H9 (cell line): ENCODE measurements at regions not wholly inside any gene's neighbourhood (a gene's known extent, or its start where the extent isn't known, plus 50 kb on each side); places are given as distances from the start of the nearest gene placed in this dataset.
A peak's percentile ranks its signal among the peaks of the same experiment; 100 is the strongest.

Source experiments
- DNase-seq: peaks from one replicate; pipeline ENCODE4 v3.0.0-alpha.2; 2017
- H2AFZ ChIP-seq: one replicate; pipeline ENCODE4 v1.6.1; 2013; ENCODE audit warnings: mild to moderate bottlenecking, low read length, control low read depth, moderate library complexity
- H2AK5ac ChIP-seq: 2 replicates; pipeline ENCODE4 v1.6.1; 2013; ENCODE audit warnings: low read length, control low read depth, mixed read lengths; ENCODE audit not compliant: insufficient read length
- H2BK120ac ChIP-seq: one replicate; pipeline ENCODE4 v1.6.1; 2013; ENCODE audit warnings: low read depth, mild to moderate bottlenecking, low read length, control low read depth, inconsistent platforms; ENCODE audit not compliant: poor library complexity, severe bottlenecking
- H2BK12ac ChIP-seq: 2 replicates; pipeline ENCODE4 v1.6.1; 2013; ENCODE audit warnings: low read length, control low read depth, mixed read lengths, low read depth; ENCODE audit not compliant: insufficient read length
- H2BK15ac ChIP-seq: 2 replicates; pipeline ENCODE4 v1.6.1; 2013; ENCODE audit warnings: low read depth, low read length, control low read depth
- H2BK20ac ChIP-seq: one replicate; pipeline ENCODE4 v1.6.1; 2013; ENCODE audit warnings: low read depth, mild to moderate bottlenecking, low read length, control low read depth, inconsistent platforms; ENCODE audit not compliant: poor library complexity, severe bottlenecking
- H2BK5ac ChIP-seq: 2 replicates; pipeline ENCODE4 v1.6.1; 2013; ENCODE audit warnings: low read length, control low read depth, mixed read lengths; ENCODE audit not compliant: insufficient read length
- H3K14ac ChIP-seq: 2 replicates; pipeline ENCODE4 v1.6.1; 2013; ENCODE audit warnings: low read length, control low read depth; ENCODE audit not compliant: insufficient read depth
- H3K18ac ChIP-seq: 2 replicates; pipeline ENCODE4 v1.6.1; 2013; ENCODE audit warnings: low read depth, mild to moderate bottlenecking, mixed read lengths, low read length, control low read depth; ENCODE audit not compliant: insufficient read length
- H3K23ac ChIP-seq: 2 replicates; pipeline ENCODE4 v1.6.1; 2013; ENCODE audit warnings: low read length, control low read depth, mixed read lengths, low read depth; ENCODE audit not compliant: insufficient read length
- H3K23me2 ChIP-seq: 2 replicates; pipeline ENCODE4 v1.6.1; 2013; ENCODE audit warnings: low read depth, mild to moderate bottlenecking, mixed read lengths, low read length, control low read depth; ENCODE audit not compliant: insufficient read length, poor library complexity, severe bottlenecking
- H3K27ac ChIP-seq: 2 replicates; pipeline ENCODE4 v1.5.1; 2013; ENCODE audit warnings: low read length, control low read depth, mixed read lengths, low read depth; ENCODE audit not compliant: insufficient read length
- H3K27me3 ChIP-seq: 2 replicates; pipeline ENCODE4 v1.6.1; 2013; ENCODE audit warnings: low read length, control low read depth, inconsistent platforms; ENCODE audit not compliant: insufficient read depth
- H3K4ac ChIP-seq: 2 replicates; pipeline ENCODE4 v1.6.1; 2013; ENCODE audit warnings: low read depth, mild to moderate bottlenecking, control low read depth, inconsistent platforms, low read length, moderate library complexity
- H3K4me1 ChIP-seq: 2 replicates; pipeline ENCODE4 v1.6.1; 2013; ENCODE audit warnings: low read length, control low read depth, inconsistent platforms; ENCODE audit not compliant: insufficient read depth
- H3K4me2 ChIP-seq: 2 replicates; pipeline ENCODE4 v1.6.1; 2013; ENCODE audit warnings: low read length, control low read depth, mixed read lengths; ENCODE audit not compliant: insufficient read length, insufficient read depth
- H3K56ac ChIP-seq: 2 replicates; pipeline ENCODE4 v1.6.1; 2013; ENCODE audit warnings: low read depth, mild to moderate bottlenecking, mixed read lengths, low read length, control low read depth; ENCODE audit not compliant: insufficient read length
- H3K79me1 ChIP-seq: 2 replicates; pipeline ENCODE4 v1.6.1; 2013; ENCODE audit warnings: low read depth, mild to moderate bottlenecking, moderate library complexity, low read length, control low read depth, inconsistent platforms; ENCODE audit not compliant: insufficient read depth, poor library complexity, severe bottlenecking
- H3K79me2 ChIP-seq: 2 replicates; pipeline ENCODE4 v1.6.1; 2013; ENCODE audit warnings: low read length, control low read depth, inconsistent platforms; ENCODE audit not compliant: insufficient read depth
- H3K9ac ChIP-seq: 2 replicates; pipeline ENCODE4 v1.6.1; 2013; ENCODE audit warnings: low read length, control low read depth, mixed read lengths; ENCODE audit not compliant: insufficient read length; ENCODE audit errors: extremely low read depth
- H3K9me3 ChIP-seq: one replicate; pipeline ENCODE4 v1.6.1; 2013; ENCODE audit warnings: low read depth, low read length, inconsistent platforms; ENCODE audit not compliant: control insufficient read depth
- H3T11ph ChIP-seq: one replicate; pipeline ENCODE4 v1.6.1; 2013; ENCODE audit warnings: mild to moderate bottlenecking, low read length, control low read depth, inconsistent platforms
- H4K20me1 ChIP-seq: one replicate; pipeline ENCODE4 v1.6.1; 2013; ENCODE audit not compliant: control insufficient read depth, insufficient read length, insufficient read depth
- H4K5ac ChIP-seq: 2 replicates; pipeline ENCODE4 v1.6.1; 2013; ENCODE audit warnings: low read depth, mild to moderate bottlenecking, mixed read lengths, low read length, control low read depth; ENCODE audit not compliant: insufficient read length
- H4K8ac ChIP-seq: replicated peaks from 2 replicates; pipeline ENCODE4 v1.6.1; 2013; ENCODE audit warnings: low read length, control low read depth, mixed read lengths, low read depth; ENCODE audit not compliant: insufficient read length
- H4K91ac ChIP-seq: 2 replicates; pipeline ENCODE4 v1.6.1; 2013; ENCODE audit warnings: low read depth, mild to moderate bottlenecking, moderate library complexity, mixed read lengths, low read length, control low read depth; ENCODE audit not compliant: insufficient read length
- H3K27ac Mint-ChIP-seq, 3 experiments: 2 replicates in 2 of 3; 3 replicates in 1 of 3; pipeline ENCODE4 v1.8.0; 2020 to 2021; ENCODE audit warnings: mixed read lengths in 3 of 3, mild to moderate bottlenecking in 1 of 3, moderate library complexity in 1 of 3
- H3K27me3 Mint-ChIP-seq: 2 replicates; pipeline ENCODE4 v1.8.0; 2021; ENCODE audit warnings: low read depth, mild to moderate bottlenecking, moderate library complexity, mixed read lengths
- H3K36me3 Mint-ChIP-seq, 3 experiments: 2 replicates in 2 of 3; 3 replicates in 1 of 3; pipeline ENCODE4 v1.8.0; 2020 to 2021; ENCODE audit warnings: low read depth in 3 of 3, mixed read lengths in 3 of 3; ENCODE audit not compliant: insufficient read depth in 1 of 3
- H3K4me1 Mint-ChIP-seq, 2 experiments: 2 replicates each; pipeline ENCODE4 v1.8.0; 2020; ENCODE audit warnings: mixed read lengths in 2 of 2
- H3K4me3 Mint-ChIP-seq, 2 experiments: 2 replicates in 1 of 2; 3 replicates in 1 of 2; pipeline ENCODE4 v1.8.0; 2020 to 2021; ENCODE audit warnings: mild to moderate bottlenecking in 2 of 2, mixed read lengths in 2 of 2, moderate library complexity in 1 of 2
- H3K9me3 Mint-ChIP-seq, 2 experiments: 2 replicates in 1 of 2; 3 replicates in 1 of 2; pipeline ENCODE4 v1.8.0; 2020; ENCODE audit warnings: mild to moderate bottlenecking in 2 of 2, mixed read lengths in 2 of 2, moderate library complexity in 1 of 2
- WGBS: extraction: QIAGEN DNeasy Blood & Tissue Kit; methylation state at CpG from one replicate; pipeline ENCODE4 v1.1.7; 2013; ENCODE audit warnings: missing lambda C conversion rate, low lambda C conversion rate, mixed read lengths; ENCODE audit not compliant: insufficient read length; ENCODE audit errors: extremely low coverage; 5-methylcytosine and 5-hydroxymethylcytosine counted together
- TF ChIP-seq, protein P1 (sequence below): fragments of 200-600 bp; sonication (generic); conservative IDR thresholded peaks from 3 replicates; pipeline ENCODE4 v1.8.0; 2021; ENCODE audit warnings: antibody characterized with exemption, mild to moderate bottlenecking

DNA sequence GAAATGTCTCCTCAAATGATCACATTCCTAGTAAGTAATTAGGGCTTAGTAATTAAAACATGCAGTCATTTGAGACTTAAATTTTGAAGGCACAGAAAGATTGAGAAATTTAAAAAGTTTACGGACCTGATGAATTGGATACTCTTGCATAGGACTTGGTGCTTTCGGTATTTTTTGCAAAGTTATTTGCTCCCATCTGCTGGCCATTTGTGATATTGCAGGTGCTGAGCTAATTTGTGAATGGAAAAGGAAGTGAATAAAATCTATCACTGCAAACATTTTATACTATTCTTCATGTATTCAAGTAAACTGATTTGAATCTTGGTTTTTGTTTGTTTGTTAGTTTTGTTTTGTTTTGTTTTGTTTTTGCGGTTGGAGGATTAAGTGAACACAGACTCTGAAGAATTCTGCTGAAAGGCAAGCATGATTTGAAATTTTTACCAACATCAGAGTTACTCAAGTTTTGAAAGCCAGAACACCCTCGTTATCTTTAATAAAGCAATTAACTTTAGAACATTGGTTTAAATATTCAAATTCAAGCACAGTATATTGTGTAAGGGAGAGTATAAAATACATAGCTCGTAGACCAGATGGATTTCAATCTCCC lies 689.5 kb upstream of the RBFOX1 start:
- Histone ChIP-seq H3K79me1 (no peaks in the 10 kb centered on the region), H4K5ac (no peak overlapping the region), H2BK20ac (no peak overlapping the region), H3T11ph (no peak overlapping the region), H2BK12ac (no peak overlapping the region), H3K18ac (no peak overlapping the region), H3K4ac (no peak overlapping the region), H2AK5ac (no peak overlapping the region), H3K9ac (no peak overlapping the region), H3K14ac (no peak overlapping the region), H3K79me2 (no peaks in the 10 kb centered on the region), H2BK5ac (no peak overlapping the region), H3K27ac (no peak overlapping the region), H4K20me1 (no peaks in the 10 kb centered on the region), H3K23ac (no peak overlapping the region), H4K91ac (no peak overlapping the region), H3K56ac (no peak overlapping the region), H3K4me1 (peaks cover 8% of the 10 kb centered on the region; the same call in 1 of the 2 replicates), H2AFZ (no peak overlapping the region), H2BK120ac (no peak overlapping the region), H3K23me2 (peaks cover 7% of the 10 kb centered on the region), H3K27me3 (no peaks in the 10 kb centered on the region), H3K9me3 (no peaks in the 10 kb centered on the region), H2BK15ac (no peak overlapping the region), H4K8ac (no peak overlapping the region), H3K4me2 (peak overlapping the region; percentile 52)
- H3K9me3 Mint-ChIP-seq, result no peaks in the 10 kb centered on the region
- TF ChIP-seq, protein P1, sequence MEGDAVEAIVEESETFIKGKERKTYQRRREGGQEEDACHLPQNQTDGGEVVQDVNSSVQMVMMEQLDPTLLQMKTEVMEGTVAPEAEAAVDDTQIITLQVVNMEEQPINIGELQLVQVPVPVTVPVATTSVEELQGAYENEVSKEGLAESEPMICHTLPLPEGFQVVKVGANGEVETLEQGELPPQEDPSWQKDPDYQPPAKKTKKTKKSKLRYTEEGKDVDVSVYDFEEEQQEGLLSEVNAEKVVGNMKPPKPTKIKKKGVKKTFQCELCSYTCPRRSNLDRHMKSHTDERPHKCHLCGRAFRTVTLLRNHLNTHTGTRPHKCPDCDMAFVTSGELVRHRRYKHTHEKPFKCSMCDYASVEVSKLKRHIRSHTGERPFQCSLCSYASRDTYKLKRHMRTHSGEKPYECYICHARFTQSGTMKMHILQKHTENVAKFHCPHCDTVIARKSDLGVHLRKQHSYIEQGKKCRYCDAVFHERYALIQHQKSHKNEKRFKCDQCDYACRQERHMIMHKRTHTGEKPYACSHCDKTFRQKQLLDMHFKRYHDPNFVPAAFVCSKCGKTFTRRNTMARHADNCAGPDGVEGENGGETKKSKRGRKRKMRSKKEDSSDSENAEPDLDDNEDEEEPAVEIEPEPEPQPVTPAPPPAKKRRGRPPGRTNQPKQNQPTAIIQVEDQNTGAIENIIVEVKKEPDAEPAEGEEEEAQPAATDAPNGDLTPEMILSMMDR, result peak; percentile 92
- H3K36me3 Mint-ChIP-seq, result no peaks in the 10 kb centered on the region
- no peaks in the 10 kb centered on the region; the same call in 1 of the 2 replicates for H3K27me3 Mint-ChIP-seq
- H3K27ac Mint-ChIP-seq, result 0 out of 7 replicates have a peak overlapping the region, but pooled peaks of 1 of the 3 experiments have one; percentile 60
- peak overlapping the region; percentile 34 to 48; a peak in 1 of 5 replicates for H3K4me3 Mint-ChIP-seq
- peaks cover 23 to 28% of the 10 kb centered on the region in 2 experiments for H3K4me1 Mint-ChIP-seq
- no CpG with 5 or more reads among the region's 5 CpGs for WGBS
- DNase-seq, result peak; percentile 48
